Neural cell (in vitro differentiated cells): ENCODE measurements at regions not wholly inside any gene's neighbourhood (a gene's known extent, or its start where the extent isn't known, plus 50 kb on each side); places are given as distances from the start of the nearest gene placed in this dataset.

Source experiments
- EZH2 ChIP-seq: fragments of 200-600, 300-800 bp; shearing (Covaris generic), sonication (generic); IDR thresholded peaks from 2 replicates; pipeline ENCODE4 v1.6.1; 2014; ENCODE audit warnings: antibody characterized with exemption, low read length, borderline replicate concordance, mild to moderate bottlenecking; ENCODE audit not compliant: insufficient read depth, poor library complexity, severe bottlenecking
- POLR2AphosphoS5 ChIP-seq: IDR thresholded peaks from 2 replicates; pipeline ENCODE4 v1.6.1; 2012
- RAD21 ChIP-seq: fragments of 450-650 bp; conservative IDR thresholded peaks from 2 replicates; pipeline ENCODE4 v1.6.1; 2014; ENCODE audit warnings: antibody characterized with exemption, mild to moderate bottlenecking, moderate library complexity
- TF ChIP-seq, protein P1 (sequence below): fragments of 450-650 bp; IDR thresholded peaks from 2 replicates; pipeline ENCODE4 v1.5.1; 2014; ENCODE audit warnings: antibody characterized with exemption, mild to moderate bottlenecking, moderate library complexity; ENCODE audit not compliant: poor library complexity, severe bottlenecking

DNA sequence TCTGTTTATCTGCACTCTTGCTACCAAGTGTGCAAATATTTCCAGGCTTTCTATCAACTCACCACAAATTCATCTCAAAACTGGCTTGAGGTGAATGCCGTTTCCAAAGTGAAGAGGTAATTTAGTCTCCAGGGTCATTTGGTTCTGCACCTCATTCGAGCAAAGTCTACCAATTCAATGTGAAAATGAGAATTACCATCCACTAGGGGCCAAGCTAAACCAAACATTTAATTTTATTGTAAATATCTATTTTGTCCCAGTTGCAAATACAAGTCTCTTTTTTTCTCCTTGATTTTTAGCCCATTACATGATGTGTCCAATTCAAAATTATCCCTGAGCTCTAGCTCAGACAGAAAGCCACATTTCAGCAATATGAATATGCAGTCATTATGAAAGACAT is 152.3 kb upstream of the PTBP2 start:
- TF ChIP-seq, protein P1, sequence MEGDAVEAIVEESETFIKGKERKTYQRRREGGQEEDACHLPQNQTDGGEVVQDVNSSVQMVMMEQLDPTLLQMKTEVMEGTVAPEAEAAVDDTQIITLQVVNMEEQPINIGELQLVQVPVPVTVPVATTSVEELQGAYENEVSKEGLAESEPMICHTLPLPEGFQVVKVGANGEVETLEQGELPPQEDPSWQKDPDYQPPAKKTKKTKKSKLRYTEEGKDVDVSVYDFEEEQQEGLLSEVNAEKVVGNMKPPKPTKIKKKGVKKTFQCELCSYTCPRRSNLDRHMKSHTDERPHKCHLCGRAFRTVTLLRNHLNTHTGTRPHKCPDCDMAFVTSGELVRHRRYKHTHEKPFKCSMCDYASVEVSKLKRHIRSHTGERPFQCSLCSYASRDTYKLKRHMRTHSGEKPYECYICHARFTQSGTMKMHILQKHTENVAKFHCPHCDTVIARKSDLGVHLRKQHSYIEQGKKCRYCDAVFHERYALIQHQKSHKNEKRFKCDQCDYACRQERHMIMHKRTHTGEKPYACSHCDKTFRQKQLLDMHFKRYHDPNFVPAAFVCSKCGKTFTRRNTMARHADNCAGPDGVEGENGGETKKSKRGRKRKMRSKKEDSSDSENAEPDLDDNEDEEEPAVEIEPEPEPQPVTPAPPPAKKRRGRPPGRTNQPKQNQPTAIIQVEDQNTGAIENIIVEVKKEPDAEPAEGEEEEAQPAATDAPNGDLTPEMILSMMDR, result no peak
- TF ChIP-seq EZH2 (no peak), POLR2AphosphoS5 (no peak), RAD21 (no peak)
